C4-2B (cell line): ENCODE measurements at regions not wholly inside any gene's neighbourhood (a gene's known extent, or its start where the extent isn't known, plus 50 kb on each side); places are given as distances from the start of the nearest gene placed in this dataset.

Experiments
- ZFX ChIP-seq: fragments of 450-650 bp; IDR thresholded peaks from 2 replicates; pipeline ENCODE4 v1.6.1; 2017
- TF ChIP-seq, protein P1 (sequence below): fragments of 450-650 bp; conservative IDR thresholded peaks from 2 replicates; pipeline ENCODE4 v1.5.1; 2017; ENCODE audit warnings: mild to moderate bottlenecking

DNA sequence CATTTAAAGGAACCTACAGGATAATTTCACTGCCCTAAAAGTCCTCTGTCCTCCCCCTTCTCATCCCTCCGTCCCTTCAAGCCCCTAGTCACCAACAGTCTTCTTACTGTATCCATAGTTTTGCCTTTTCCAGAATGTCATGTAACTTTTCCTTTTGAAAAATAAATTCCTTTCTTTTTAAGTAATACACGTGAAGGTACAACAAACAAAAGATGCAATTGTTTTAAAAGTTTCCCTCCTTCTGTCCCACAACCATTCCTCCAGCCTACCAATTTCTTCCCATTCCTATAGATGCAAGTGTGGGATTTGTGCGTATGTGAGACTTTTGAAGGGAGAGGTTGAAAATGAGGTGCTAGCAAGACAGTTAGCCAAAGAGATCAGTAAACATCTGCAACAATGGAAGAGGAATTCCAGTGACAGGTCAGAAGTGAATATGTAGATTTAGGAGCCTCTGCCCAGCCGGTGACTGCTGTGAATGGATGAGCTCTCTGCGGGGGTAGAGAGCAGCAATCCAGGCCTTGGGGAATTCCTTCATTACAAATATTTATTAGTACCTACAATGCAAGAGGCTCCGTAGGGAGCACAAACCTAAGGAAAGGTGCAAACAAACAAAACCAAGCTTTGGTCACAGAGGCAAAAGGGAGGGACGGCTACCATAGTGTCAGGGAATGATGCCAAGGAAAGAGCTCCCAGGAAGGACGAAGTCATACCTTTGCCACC is 243.6 kb downstream of the SKIDA1 start:
- TF ChIP-seq, protein P1, sequence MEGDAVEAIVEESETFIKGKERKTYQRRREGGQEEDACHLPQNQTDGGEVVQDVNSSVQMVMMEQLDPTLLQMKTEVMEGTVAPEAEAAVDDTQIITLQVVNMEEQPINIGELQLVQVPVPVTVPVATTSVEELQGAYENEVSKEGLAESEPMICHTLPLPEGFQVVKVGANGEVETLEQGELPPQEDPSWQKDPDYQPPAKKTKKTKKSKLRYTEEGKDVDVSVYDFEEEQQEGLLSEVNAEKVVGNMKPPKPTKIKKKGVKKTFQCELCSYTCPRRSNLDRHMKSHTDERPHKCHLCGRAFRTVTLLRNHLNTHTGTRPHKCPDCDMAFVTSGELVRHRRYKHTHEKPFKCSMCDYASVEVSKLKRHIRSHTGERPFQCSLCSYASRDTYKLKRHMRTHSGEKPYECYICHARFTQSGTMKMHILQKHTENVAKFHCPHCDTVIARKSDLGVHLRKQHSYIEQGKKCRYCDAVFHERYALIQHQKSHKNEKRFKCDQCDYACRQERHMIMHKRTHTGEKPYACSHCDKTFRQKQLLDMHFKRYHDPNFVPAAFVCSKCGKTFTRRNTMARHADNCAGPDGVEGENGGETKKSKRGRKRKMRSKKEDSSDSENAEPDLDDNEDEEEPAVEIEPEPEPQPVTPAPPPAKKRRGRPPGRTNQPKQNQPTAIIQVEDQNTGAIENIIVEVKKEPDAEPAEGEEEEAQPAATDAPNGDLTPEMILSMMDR = no peak
- no peak for TF ChIP-seq ZFX
